ENCODE measurements at regions not wholly inside any gene's neighbourhood (a gene's known extent, or its start where the extent isn't known, plus 50 kb on each side); places are given as distances from the start of the nearest gene placed in this dataset.

DNA sequence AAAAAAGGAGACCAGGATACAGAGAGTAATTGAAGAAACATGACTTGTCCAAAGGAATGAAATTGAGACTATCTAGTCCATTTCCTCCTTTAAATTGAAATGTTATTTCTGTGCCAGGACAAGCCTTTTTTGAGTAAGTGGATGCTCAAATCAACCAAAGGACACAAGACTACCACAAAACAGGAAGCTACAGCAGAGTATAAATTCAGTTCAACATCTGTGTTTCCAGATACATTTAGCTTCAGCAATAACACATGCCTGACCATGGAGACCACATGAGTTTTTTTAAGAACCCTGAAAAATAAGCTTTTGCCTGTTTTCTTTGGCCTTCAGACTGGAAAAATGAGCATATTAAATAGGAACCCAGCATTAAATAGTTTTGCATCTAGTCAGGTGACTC is 707.5 kb downstream of the ZWINT start:
- TF ChIP-seq, protein P1, sequence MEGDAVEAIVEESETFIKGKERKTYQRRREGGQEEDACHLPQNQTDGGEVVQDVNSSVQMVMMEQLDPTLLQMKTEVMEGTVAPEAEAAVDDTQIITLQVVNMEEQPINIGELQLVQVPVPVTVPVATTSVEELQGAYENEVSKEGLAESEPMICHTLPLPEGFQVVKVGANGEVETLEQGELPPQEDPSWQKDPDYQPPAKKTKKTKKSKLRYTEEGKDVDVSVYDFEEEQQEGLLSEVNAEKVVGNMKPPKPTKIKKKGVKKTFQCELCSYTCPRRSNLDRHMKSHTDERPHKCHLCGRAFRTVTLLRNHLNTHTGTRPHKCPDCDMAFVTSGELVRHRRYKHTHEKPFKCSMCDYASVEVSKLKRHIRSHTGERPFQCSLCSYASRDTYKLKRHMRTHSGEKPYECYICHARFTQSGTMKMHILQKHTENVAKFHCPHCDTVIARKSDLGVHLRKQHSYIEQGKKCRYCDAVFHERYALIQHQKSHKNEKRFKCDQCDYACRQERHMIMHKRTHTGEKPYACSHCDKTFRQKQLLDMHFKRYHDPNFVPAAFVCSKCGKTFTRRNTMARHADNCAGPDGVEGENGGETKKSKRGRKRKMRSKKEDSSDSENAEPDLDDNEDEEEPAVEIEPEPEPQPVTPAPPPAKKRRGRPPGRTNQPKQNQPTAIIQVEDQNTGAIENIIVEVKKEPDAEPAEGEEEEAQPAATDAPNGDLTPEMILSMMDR (conservative IDR thresholded peaks at IDR 0.05; ENCODE audit: low read depth, low read length), result no peak
- H3K4me3 ChIP-seq (ENCODE audit: low read depth, low read length), result no peak overlapping the region
- DNase-seq (ENCODE audit: low read depth), result no peak

DNA sequence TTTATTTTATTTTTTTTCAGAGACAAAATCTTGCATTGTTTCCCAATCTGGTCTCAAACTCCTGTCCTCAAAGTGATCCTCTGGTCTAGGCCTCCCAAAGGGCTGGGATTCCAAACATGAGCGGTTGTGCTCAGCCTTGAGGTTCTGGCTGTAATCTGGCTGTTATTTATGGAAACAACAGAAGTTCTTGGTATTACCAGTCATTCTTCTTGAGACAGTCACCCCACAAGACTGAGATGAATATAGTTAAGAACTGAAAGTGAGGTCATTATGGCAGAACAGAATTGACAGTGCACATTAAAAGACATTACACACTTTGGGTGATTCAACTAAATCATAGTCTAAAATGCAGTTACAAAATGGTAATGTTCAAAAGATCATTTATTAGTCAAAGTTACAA is 719.5 kb downstream of the ZWINT start:
- TF ChIP-seq, protein P1 (conservative IDR thresholded peaks at IDR 0.05; ENCODE audit: low read depth, low read length), result no peak
- H3K4me3 ChIP-seq (ENCODE audit: low read depth, low read length), result no peak overlapping the region
- DNase-seq (ENCODE audit: low read depth), result no peak

DNA sequence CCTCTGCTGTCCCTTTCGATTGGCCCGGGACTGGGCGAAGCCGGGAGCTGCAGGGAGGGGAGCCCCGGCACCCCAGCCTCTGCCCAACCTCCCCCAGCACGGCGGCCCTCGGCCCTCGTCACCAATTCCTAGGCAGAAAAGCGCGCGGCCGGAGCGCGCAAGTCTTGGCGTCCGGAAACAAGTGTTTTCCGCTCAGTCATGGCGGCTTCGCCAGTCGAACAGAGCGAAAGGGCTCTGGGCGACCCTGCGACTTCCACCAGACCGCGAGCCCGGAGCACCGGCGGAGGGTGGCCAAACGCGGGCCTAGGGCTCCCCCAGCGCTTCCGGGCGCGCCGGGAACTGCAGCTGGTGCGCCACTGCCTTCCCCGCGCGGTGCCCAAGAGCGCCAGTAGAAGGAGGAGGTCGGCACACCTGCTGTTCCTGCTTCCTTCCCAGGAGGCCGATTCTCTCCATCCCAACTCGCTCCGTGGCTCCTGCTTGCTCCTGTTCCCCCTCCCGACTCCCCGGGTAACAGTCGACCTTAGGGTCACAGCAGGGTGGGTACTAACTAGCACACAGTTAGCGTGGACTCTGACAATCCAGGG is 729.9 kb downstream of the ZWINT start:
- peak overlapping the region; percentile 63 for H3K4me3 ChIP-seq (ENCODE audit: low read depth, low read length)
- DNase-seq (ENCODE audit: low read depth), result no peak
- TF ChIP-seq, protein P1 (conservative IDR thresholded peaks at IDR 0.05; ENCODE audit: low read depth, low read length), result peak; percentile 68

DNA sequence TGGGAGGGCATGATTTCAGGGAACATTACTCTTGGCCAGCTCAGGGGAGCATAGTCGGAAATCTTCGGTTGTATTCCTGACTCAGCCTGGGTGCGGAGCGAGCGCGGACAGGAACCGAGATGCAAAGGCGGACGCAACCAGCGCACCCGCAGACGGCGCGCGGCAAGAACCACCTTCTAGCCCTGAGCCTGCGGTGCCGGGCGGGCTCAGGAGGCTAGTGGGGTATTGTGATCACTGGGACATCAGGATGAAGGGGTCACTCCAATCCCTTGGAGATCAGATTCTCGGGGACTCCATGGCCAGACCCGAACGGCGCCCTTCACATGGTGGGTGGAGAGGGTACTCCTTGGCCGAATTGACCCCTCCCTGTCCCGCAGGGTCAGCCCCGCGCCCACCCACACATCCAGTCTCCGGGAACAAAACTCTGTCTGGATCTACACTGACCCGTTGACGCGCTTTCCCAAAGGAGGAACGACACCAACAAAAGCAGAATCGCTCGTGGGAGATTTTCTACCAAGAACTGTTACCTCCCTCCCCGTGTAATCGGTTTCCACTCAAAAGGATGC is 730.5 kb downstream of the ZWINT start:
- TF ChIP-seq, protein P1 (conservative IDR thresholded peaks at IDR 0.05; ENCODE audit: low read depth, low read length), result no peak
- peak overlapping the region; percentile 63 for H3K4me3 ChIP-seq (ENCODE audit: low read depth, low read length)
- no peak for DNase-seq (ENCODE audit: low read depth)

DNA sequence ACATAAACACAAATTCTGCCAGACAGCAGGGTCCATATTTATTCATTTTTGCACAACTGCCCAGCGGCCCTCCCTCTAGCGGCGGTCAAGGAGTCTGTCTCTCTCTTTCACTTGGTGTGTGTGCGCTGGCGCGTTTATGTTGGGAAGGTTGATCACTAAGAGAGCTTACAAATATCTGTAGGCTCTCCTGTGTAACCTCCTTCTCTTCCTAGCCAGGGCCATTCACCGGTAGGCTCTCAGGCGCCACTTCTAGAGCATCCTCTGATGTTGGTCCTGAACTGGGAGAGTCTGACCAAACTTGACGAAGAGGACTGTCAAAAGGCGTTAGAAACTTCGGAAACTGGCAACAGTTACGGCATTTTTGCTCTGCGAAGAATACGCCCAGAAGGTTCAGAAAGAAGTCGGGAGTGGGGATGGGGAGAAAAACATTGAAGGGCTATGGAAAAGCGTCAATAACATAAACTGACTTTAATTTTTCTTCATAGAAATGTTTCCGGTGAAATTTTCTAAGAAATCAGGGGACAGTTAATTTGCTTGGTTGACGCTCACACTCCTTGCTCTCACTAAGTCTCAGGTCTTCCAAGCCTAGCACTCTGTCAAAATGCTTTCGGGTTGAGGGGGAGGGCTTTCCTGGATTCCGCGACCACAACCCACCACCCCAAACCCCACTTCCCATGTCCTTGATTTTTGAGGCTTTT is 731.1 kb downstream of the ZWINT start:
- TF ChIP-seq, protein P1 (conservative IDR thresholded peaks at IDR 0.05; ENCODE audit: low read depth, low read length), result peak; percentile 84
- peak overlapping the region; percentile 63 for H3K4me3 ChIP-seq (ENCODE audit: low read depth, low read length)

DNA sequence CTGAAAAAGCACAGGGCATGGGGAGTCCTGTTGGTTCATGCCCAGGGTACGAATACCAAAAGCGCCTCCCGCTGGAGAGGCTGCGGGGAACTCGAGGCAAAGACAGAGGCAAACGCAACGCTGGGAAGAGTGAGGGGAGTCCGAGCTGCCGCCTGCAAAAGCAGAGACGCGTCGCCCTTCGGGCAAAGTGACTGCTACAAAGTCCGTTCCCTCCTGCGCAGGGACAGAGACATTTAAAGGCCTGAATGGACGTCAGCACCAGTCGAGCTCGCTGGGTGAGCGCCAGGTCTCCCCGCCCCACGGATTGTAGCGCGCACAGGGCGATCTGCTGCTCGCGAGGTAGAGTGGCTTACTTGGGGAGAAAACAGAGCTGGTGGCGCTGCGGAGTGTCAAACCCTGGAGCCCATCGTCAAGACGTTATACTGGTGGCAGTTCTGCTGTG is 732.8 kb downstream of the ZWINT start:
- no peak for DNase-seq (ENCODE audit: low read depth)
- H3K4me3 ChIP-seq (ENCODE audit: low read depth, low read length), result no peak overlapping the region
- TF ChIP-seq, protein P1 (conservative IDR thresholded peaks at IDR 0.05; ENCODE audit: low read depth, low read length), result no peak

More for the DNA sequence above, 731.1 kb downstream of the ZWINT start:
- DNase-seq (ENCODE audit: low read depth), result peak; percentile 32

Data from epithelial cell of proximal tubule (primary cell).